NCI-H526 treated with DMSO at 0.1 percent for 48 hours (cell line): ENCODE measurements at regions not wholly inside any gene's neighbourhood (a gene's known extent, or its start where the extent isn't known, plus 50 kb on each side); places are given as distances from the start of the nearest gene placed in this dataset.
A peak's percentile ranks its signal among the peaks of the same experiment; 100 is the strongest.

Source experiments
- DNase-seq: peaks from one replicate; lab custom pipeline; 2025; lab: John Stamatoyannopoulos, UW

GRCh38 chr16:49024016-49024415 lies 257.6 kb downstream of the CBLN1 start:
- DNase-seq = no peak

GRCh38 chr16:49023050-49023449 lies 258.6 kb downstream of the CBLN1 start:
- DNase-seq = no peak

GRCh38 chr16:49022351-49022963 lies 259.2 kb downstream of the CBLN1 start:
- no peak for DNase-seq

GRCh38 chr16:49021136-49021535 lies 260.5 kb downstream of the CBLN1 start:
- DNase-seq = no peak

GRCh38 chr16:49020436-49020835 lies 261.2 kb downstream of the CBLN1 start:
- DNase-seq = no peak

GRCh38 chr16:49019831-49020230 lies 261.8 kb downstream of the CBLN1 start:
- peak; percentile 33 for DNase-seq

GRCh38 chr16:49019081-49019633 lies 262.5 kb downstream of the CBLN1 start:
- DNase-seq = no peak

- no peak for DNase-seq
Observed at GRCh38 chr16:49018259-49018931, 263.2 kb downstream of the CBLN1 start.

- no peak for DNase-seq
Observed at GRCh38 chr16:49017501-49017900, 264.1 kb downstream of the CBLN1 start.

GRCh38 chr16:49016461-49016860 lies 265.2 kb downstream of the CBLN1 start:
- DNase-seq = no peak

GRCh38 chr16:49015225-49015592 lies 266.4 kb downstream of the CBLN1 start:
- DNase-seq = no peak

- DNase-seq = no peak
Observed at GRCh38 chr16:49014277-49015224, 267.1 kb downstream of the CBLN1 start.

GRCh38 chr16:49013727-49014080 lies 267.9 kb downstream of the CBLN1 start:
- DNase-seq = no peak

GRCh38 chr16:49012961-49013726 lies 268.5 kb downstream of the CBLN1 start:
- no peak for DNase-seq

- no peak for DNase-seq
Observed at GRCh38 chr16:49011901-49012300, 269.7 kb downstream of the CBLN1 start.

- no peak for DNase-seq
Observed at GRCh38 chr16:49010879-49011278, 270.8 kb downstream of the CBLN1 start.

GRCh38 chr16:49010396-49010795 lies 271.2 kb downstream of the CBLN1 start:
- no peak for DNase-seq

- no peak for DNase-seq
Observed at GRCh38 chr16:49009204-49009603, 272.4 kb downstream of the CBLN1 start.

GRCh38 chr16:49003992-49004391 lies 277.6 kb downstream of the CBLN1 start:
- DNase-seq = no peak

GRCh38 chr16:49003022-49003421 lies 278.6 kb downstream of the CBLN1 start:
- DNase-seq = no peak

- no peak for DNase-seq
Observed at GRCh38 chr16:49000594-49000993, 281.0 kb downstream of the CBLN1 start.

- no peak for DNase-seq
Observed at GRCh38 chr16:48999508-48999907, 282.1 kb downstream of the CBLN1 start.
